ENCODE measurements at regions not wholly inside any gene's neighbourhood (a gene's known extent, or its start where the extent isn't known, plus 50 kb on each side); places are given as distances from the start of the nearest gene placed in this dataset.

GRCh38 chr5:8944005-8944404, 601.9 kb downstream of the SEMA5A start:
- ATAC-seq, result no peak
- Mint-ChIP-seq H3K36me3 (ENCODE audit: insufficient read depth) (no peaks in the 10 kb centered on the region), H3K9me3 (peaks cover 25% of the 10 kb centered on the region), H3K4me3 (no peak overlapping the region), H3K27me3 (ENCODE audit: low read depth) (no peaks in the 10 kb centered on the region), H3K4me1 (ENCODE audit: low read depth) (no peaks in the 10 kb centered on the region)
- DNase-seq, result no peak

- Mint-ChIP-seq H3K36me3 (ENCODE audit: insufficient read depth) (no peaks in the 10 kb centered on the region), H3K9me3 (peaks cover 8% of the 10 kb centered on the region), H3K27me3 (ENCODE audit: low read depth) (no peaks in the 10 kb centered on the region), H3K4me3 (no peak overlapping the region), H3K4me1 (ENCODE audit: low read depth) (no peaks in the 10 kb centered on the region)
- ATAC-seq (no peak), DNase-seq (no peak)
Measured at GRCh38 chr5:8945972-8946371, 599.9 kb downstream of the SEMA5A start.

GRCh38 chr5:8949908-8950307, 596.0 kb downstream of the SEMA5A start:
- Mint-ChIP-seq H3K36me3 (ENCODE audit: insufficient read depth) (no peaks in the 10 kb centered on the region), H3K9me3 (peaks cover 8% of the 10 kb centered on the region), H3K4me3 (no peak overlapping the region), H3K4me1 (ENCODE audit: low read depth) (no peaks in the 10 kb centered on the region), H3K27me3 (ENCODE audit: low read depth) (no peaks in the 10 kb centered on the region)
- ATAC-seq (no peak), DNase-seq (no peak)

GRCh38 chr5:8952147-8952546, 593.7 kb downstream of the SEMA5A start:
- no peak for DNase-seq
- no peak for ATAC-seq
- Mint-ChIP-seq H3K4me3 (no peak overlapping the region), H3K4me1 (ENCODE audit: low read depth) (no peaks in the 10 kb centered on the region), H3K36me3 (ENCODE audit: insufficient read depth) (no peaks in the 10 kb centered on the region), H3K27me3 (ENCODE audit: low read depth) (no peaks in the 10 kb centered on the region), H3K9me3 (peaks cover 11% of the 10 kb centered on the region)

GRCh38 chr5:8953016-8953415, 592.9 kb downstream of the SEMA5A start:
- no peaks in the 10 kb centered on the region for H3K27me3 Mint-ChIP-seq (ENCODE audit: low read depth)
- H3K36me3 Mint-ChIP-seq (ENCODE audit: insufficient read depth), result no peaks in the 10 kb centered on the region
- ATAC-seq (no peak), DNase-seq (no peak)
- H3K4me3 Mint-ChIP-seq, result no peak overlapping the region
- H3K9me3 Mint-ChIP-seq, result peaks cover 12% of the 10 kb centered on the region
- no peaks in the 10 kb centered on the region for H3K4me1 Mint-ChIP-seq (ENCODE audit: low read depth)

- Mint-ChIP-seq H3K4me3 (no peak overlapping the region), H3K4me1 (ENCODE audit: low read depth) (no peaks in the 10 kb centered on the region), H3K9me3 (peaks cover 12% of the 10 kb centered on the region), H3K27me3 (ENCODE audit: low read depth) (no peaks in the 10 kb centered on the region), H3K36me3 (ENCODE audit: insufficient read depth) (no peaks in the 10 kb centered on the region)
- ATAC-seq (no peak), DNase-seq (no peak)
Measured at GRCh38 chr5:8953911-8954438, 591.9 kb downstream of the SEMA5A start.

- Mint-ChIP-seq H3K36me3 (ENCODE audit: insufficient read depth) (no peaks in the 10 kb centered on the region), H3K4me3 (no peak overlapping the region), H3K9me3 (peaks cover 12% of the 10 kb centered on the region), H3K4me1 (ENCODE audit: low read depth) (no peaks in the 10 kb centered on the region), H3K27me3 (ENCODE audit: low read depth) (no peaks in the 10 kb centered on the region)
- no peak for DNase-seq
- no peak for ATAC-seq
Measured at GRCh38 chr5:8954801-8955200, 591.1 kb downstream of the SEMA5A start.

GRCh38 chr5:8956659-8957058, 589.2 kb downstream of the SEMA5A start:
- no peaks in the 10 kb centered on the region for H3K36me3 Mint-ChIP-seq (ENCODE audit: insufficient read depth)
- H3K4me1 Mint-ChIP-seq (ENCODE audit: low read depth), result no peaks in the 10 kb centered on the region
- no peak overlapping the region for H3K4me3 Mint-ChIP-seq
- H3K27me3 Mint-ChIP-seq (ENCODE audit: low read depth), result no peaks in the 10 kb centered on the region
- ATAC-seq (no peak), DNase-seq (no peak)
- H3K9me3 Mint-ChIP-seq, result peaks cover 16% of the 10 kb centered on the region

GRCh38 chr5:8958602-8959001, 587.3 kb downstream of the SEMA5A start:
- ATAC-seq (no peak), DNase-seq (no peak)
- no peaks in the 10 kb centered on the region for H3K27me3 Mint-ChIP-seq (ENCODE audit: low read depth)
- no peaks in the 10 kb centered on the region for H3K4me1 Mint-ChIP-seq (ENCODE audit: low read depth)
- no peak overlapping the region for H3K4me3 Mint-ChIP-seq
- no peaks in the 10 kb centered on the region for H3K36me3 Mint-ChIP-seq (ENCODE audit: insufficient read depth)
- H3K9me3 Mint-ChIP-seq, result peaks cover 15% of the 10 kb centered on the region

GRCh38 chr5:8961219-8961618, 584.7 kb downstream of the SEMA5A start:
- ATAC-seq (no peak), DNase-seq (no peak)
- Mint-ChIP-seq H3K9me3 (peaks cover 17% of the 10 kb centered on the region), H3K27me3 (ENCODE audit: low read depth) (no peaks in the 10 kb centered on the region), H3K4me1 (ENCODE audit: low read depth) (no peaks in the 10 kb centered on the region), H3K36me3 (ENCODE audit: insufficient read depth) (no peaks in the 10 kb centered on the region), H3K4me3 (no peak overlapping the region)

- Mint-ChIP-seq H3K4me3 (no peak overlapping the region), H3K27me3 (ENCODE audit: low read depth) (no peaks in the 10 kb centered on the region), H3K4me1 (ENCODE audit: low read depth) (no peaks in the 10 kb centered on the region), H3K9me3 (peaks cover 16% of the 10 kb centered on the region), H3K36me3 (ENCODE audit: insufficient read depth) (no peaks in the 10 kb centered on the region)
- no peak for ATAC-seq
- no peak for DNase-seq
Measured at GRCh38 chr5:8961956-8962355, 583.9 kb downstream of the SEMA5A start.

- no peaks in the 10 kb centered on the region for H3K36me3 Mint-ChIP-seq (ENCODE audit: insufficient read depth)
- peaks cover 5% of the 10 kb centered on the region for H3K9me3 Mint-ChIP-seq
- ATAC-seq (no peak), DNase-seq (no peak)
- H3K4me1 Mint-ChIP-seq (ENCODE audit: low read depth), result no peaks in the 10 kb centered on the region
- H3K4me3 Mint-ChIP-seq, result no peak overlapping the region
- H3K27me3 Mint-ChIP-seq (ENCODE audit: low read depth), result no peaks in the 10 kb centered on the region
Measured at GRCh38 chr5:8981016-8981415, 564.9 kb downstream of the SEMA5A start.

GRCh38 chr5:8981496-8981895, 564.4 kb downstream of the SEMA5A start:
- no peak for ATAC-seq
- H3K27me3 Mint-ChIP-seq (ENCODE audit: low read depth), result no peaks in the 10 kb centered on the region
- DNase-seq, result no peak
- H3K4me3 Mint-ChIP-seq, result no peak overlapping the region
- no peaks in the 10 kb centered on the region for H3K36me3 Mint-ChIP-seq (ENCODE audit: insufficient read depth)
- H3K4me1 Mint-ChIP-seq (ENCODE audit: low read depth), result no peaks in the 10 kb centered on the region
- H3K9me3 Mint-ChIP-seq, result peaks cover 8% of the 10 kb centered on the region

GRCh38 chr5:8984386-8984785, 561.5 kb downstream of the SEMA5A start:
- no peak overlapping the region for H3K4me3 Mint-ChIP-seq
- H3K9me3 Mint-ChIP-seq, result peaks cover 16% of the 10 kb centered on the region
- ATAC-seq, result no peak
- no peaks in the 10 kb centered on the region for H3K27me3 Mint-ChIP-seq (ENCODE audit: low read depth)
- H3K36me3 Mint-ChIP-seq (ENCODE audit: insufficient read depth), result no peaks in the 10 kb centered on the region
- H3K4me1 Mint-ChIP-seq (ENCODE audit: low read depth), result no peaks in the 10 kb centered on the region
- DNase-seq, result no peak
